ENCODE measurements at regions not wholly inside any gene's neighbourhood (a gene's known extent, or its start where the extent isn't known, plus 50 kb on each side); places are given as distances from the start of the nearest gene placed in this dataset.

GRCh38 chr17:77330602-77331081 is 189.9 kb downstream of the SEC14L1 start:
- WGBS, 5 donors: 82 to 92% (median 88%) methylated on average over 7 to 10 of the region's 10 CpGs
- Histone ChIP-seq H3K36me3 (peaks cover 0 to 10% (median 0%) of the 10 kb centered on the region in 4 donors), H3K4me3 (no peak overlapping the region), H3K9me3 (no peaks in the 10 kb centered on the region), H3K4me1 (peaks cover 25 to 82% (median 42%) of the 10 kb centered on the region in 4 donors), H3K27me3 (no peaks in the 10 kb centered on the region), H3K27ac (peak overlapping the region in 1 of 5 donors; percentile 10)
- DNase-seq: peak in 1 of 2 donors; percentile 23
- intact Hi-C loops (cut with DNase I; ENCODE audit: low total_unique reads): loop anchor here (5.0 kb wide), 2 partner anchors 97 to 162 kb away; no protein-coding TSS in a partner anchor
- TF ChIP-seq POLR2A (IDR thresholded peaks at IDR 0.05) (no peak), POLR2AphosphoS5 (IDR thresholded peaks at IDR 0.05) (no peak), CTCF (IDR thresholded peaks at IDR 0.05) (no peak), EP300 (IDR thresholded peaks at IDR 0.05) (no peak)

GRCh38 chr17:77331301-77331864 is 190.6 kb downstream of the SEC14L1 start:
- peaks cover 0 to 10% (median 0%) of the 10 kb centered on the region in 4 donors for H3K36me3 ChIP-seq
- WGBS, 5 donors: 6 to 11% (median 8%) methylated on average over 14 to 23 of the region's 23 CpGs
- peak; percentile 96 for DNase-seq
- no peaks in the 10 kb centered on the region for H3K27me3 ChIP-seq
- no peaks in the 10 kb centered on the region for H3K9me3 ChIP-seq
- intact Hi-C loops (cut with DNase I; ENCODE audit: low total_unique reads): loop anchor here (5.0 kb wide), 2 partner anchors 96 to 161 kb away; no protein-coding TSS in a partner anchor
- peak overlapping the region in 3 of 4 donors; percentile 18 to 24 (median 20) for H3K4me3 ChIP-seq
- peaks cover 20 to 75% (median 35%) of the 10 kb centered on the region in 4 donors for H3K4me1 ChIP-seq
- TF ChIP-seq EP300 (IDR thresholded peaks at IDR 0.05) (no peak), POLR2AphosphoS5 (IDR thresholded peaks at IDR 0.05) (peak; percentile 38 to 87 (median 64)), CTCF (IDR thresholded peaks at IDR 0.05) (peak in 5 of 7 experiments; percentile 92 to 98 (median 96)), POLR2A (IDR thresholded peaks at IDR 0.05) (no peak)
- H3K27ac ChIP-seq: peak overlapping the region in 4 of 5 donors; percentile 67 to 82 (median 80)

- Histone ChIP-seq H3K27me3 (no peaks in the 10 kb centered on the region), H3K4me1 (peaks cover 20 to 66% (median 32%) of the 10 kb centered on the region in 4 donors), H3K36me3 (peaks cover 0 to under 1% (median 0%) of the 10 kb centered on the region in 4 donors), H3K4me3 (peak overlapping the region in 2 of 4 donors; percentile 18 to 24), H3K27ac (peak overlapping the region in 4 of 5 donors; percentile 67 to 82 (median 80)), H3K9me3 (peaks cover 0 to 5% (median 4%) of the 10 kb centered on the region in 4 donors)
- 47 to 62% (median 53%) methylated on average over 13 of the region's 13 CpGs for WGBS, 5 donors
- intact Hi-C loops (cut with DNase I; ENCODE audit: low total_unique reads): loop anchor here (5.0 kb wide), 2 partner anchors 95 to 160 kb away; no protein-coding TSS in a partner anchor
- peak; percentile 30 to 32 for DNase-seq
- TF ChIP-seq EP300 (IDR thresholded peaks at IDR 0.05) (no peak), CTCF (IDR thresholded peaks at IDR 0.05) (peak in 1 of 7 experiments; percentile 3)
These were observed 191.5 kb downstream of the SEC14L1 start for GRCh38 chr17:77332034-77332971.

Data from stomach (tissue), 8 donors.